SK-N-SH (cell line): ENCODE measurements at regions not wholly inside any gene's neighbourhood (a gene's known extent, or its start where the extent isn't known, plus 50 kb on each side); places are given as distances from the start of the nearest gene placed in this dataset.

Source experiments
- CTCF ChIA-PET: fragments of 300-600, 350-600 bp; formaldehyde crosslinking; extraction: SDS; loops from one replicate; lab custom pipeline; 2021; lab: Yijun Ruan, JAX
- POLR2A ChIA-PET: fragments of 350-600 bp; sonication (Branson Sonifier 250); formaldehyde crosslinking; extraction: SDS; loops from one replicate; lab custom pipeline; 2020; ENCODE audit warnings: antibody characterized with exemption, inconsistent platforms; lab: Yijun Ruan, JAX
- DNase-seq: peaks from one replicate; pipeline ENCODE4 v3.0.0; 2012
- H2AFZ ChIP-seq: fragments of 200-600 bp; sonication (generic); 2 replicates; pipeline ENCODE4 v1.8.1; 2016; ENCODE audit warnings: antibody characterized with exemption, mild to moderate bottlenecking, low read depth
- H3F3A ChIP-seq: fragments of 200-600 bp; sonication (generic); replicated peaks from 2 replicates; pipeline ENCODE3; 2016; ENCODE audit warnings: antibody characterized with exemption, mild to moderate bottlenecking; ENCODE audit not compliant: insufficient read depth
- H3K27ac ChIP-seq, 2 experiments: fragments of 200-500 bp in 1 of 2; fragments of 200-600 bp in 1 of 2; sonication (Bioruptor generic) in 1 of 2; sonication (generic), shearing (Covaris generic) in 1 of 2; 2 replicates each; pipeline versions ENCODE4 v1.5.1 to v1.6.1; 2014 to 2016; ENCODE audit warnings: low read depth in 2 of 2, inconsistent platforms in 1 of 2, low read length in 1 of 2, mild to moderate bottlenecking in 1 of 2, mixed read lengths in 1 of 2
- H3K27me3 ChIP-seq: fragments of 200-600 bp; sonication (generic), shearing (Covaris generic); 2 replicates; pipeline ENCODE4 v1.6.1; 2016; ENCODE audit warnings: mixed run types; ENCODE audit not compliant: insufficient read depth
- H3K36me3 ChIP-seq, 2 experiments: fragments of 200-500 bp in 1 of 2; fragments of 200-600 bp in 1 of 2; sonication (Bioruptor generic) in 1 of 2; sonication (generic) in 1 of 2; replicated peaks in 1 of 2; 2 replicates each; pipeline versions ENCODE3 to v1.5.1; 2014 to 2016; ENCODE audit warnings: low read length in 1 of 2, mild to moderate bottlenecking in 1 of 2; ENCODE audit not compliant: insufficient read depth in 2 of 2, control insufficient read depth in 1 of 2
- H3K4me1 ChIP-seq, 2 experiments: fragments of 200-500 bp in 1 of 2; fragments of 200-600 bp in 1 of 2; sonication (Bioruptor generic) in 1 of 2; sonication (generic), shearing (Covaris generic) in 1 of 2; 2 replicates each; pipeline versions ENCODE4 v1.5.1 to v1.6.1; 2014 to 2016; ENCODE audit warnings: low read depth in 1 of 2, low read length in 1 of 2, mixed run types in 1 of 2; ENCODE audit not compliant: insufficient read depth in 2 of 2, control insufficient read depth in 1 of 2
- H3K4me2 ChIP-seq: fragments of 200-600 bp; sonication (generic), shearing (Covaris generic); 2 replicates; pipeline ENCODE4 v1.6.1; 2017; ENCODE audit warnings: mixed run types
- H3K4me3 ChIP-seq, 2 experiments: fragments of 200-500 bp in 1 of 2; fragments of 200-600 bp in 1 of 2; sonication (Bioruptor generic) in 1 of 2; sonication (generic), shearing (Covaris generic) in 1 of 2; 2 replicates each; pipeline versions ENCODE4 v1.5.1 to v1.8.1; 2014 to 2016; ENCODE audit warnings: low read depth in 2 of 2, inconsistent platforms in 1 of 2, low read length in 1 of 2, mild to moderate bottlenecking in 1 of 2, mixed read lengths in 1 of 2, moderate library complexity in 1 of 2
- H3K79me2 ChIP-seq: fragments of 200-600 bp; sonication (generic); 2 replicates; pipeline ENCODE4 v1.8.1; 2017; ENCODE audit warnings: mild to moderate bottlenecking; ENCODE audit not compliant: insufficient read depth
- H3K9ac ChIP-seq: fragments of 200-600 bp; sonication (generic); 2 replicates; pipeline ENCODE4 v1.6.1; 2017; ENCODE audit warnings: mixed run types
- H3K9me2 ChIP-seq: fragments of 200-600 bp; sonication (generic); 2 replicates; pipeline ENCODE4 v1.6.1; 2017; ENCODE audit warnings: mixed run types
- H3K9me3 ChIP-seq: fragments of 200-600 bp; sonication (generic); 2 replicates; pipeline ENCODE4 v1.6.1; 2017; ENCODE audit warnings: mixed run types, mild to moderate bottlenecking, moderate library complexity
- H4K20me1 ChIP-seq: fragments of 200-600 bp; sonication (generic); 2 replicates; pipeline ENCODE4 v1.6.1; 2017; ENCODE audit warnings: mild to moderate bottlenecking, mixed run types; ENCODE audit not compliant: insufficient read depth
- CHD2 ChIP-seq: fragments of 150-350 bp; IDR thresholded peaks from 2 replicates; pipeline ENCODE4 v1.6.1; 2018; ENCODE audit warnings: low read length; ENCODE audit not compliant: partially characterized antibody
- EZH2phosphoT487 ChIP-seq: fragments of 200-600 bp; sonication (generic); IDR thresholded peaks from 2 replicates; pipeline ENCODE4 v1.6.1; 2017; ENCODE audit warnings: low read depth, mixed run types, mild to moderate bottlenecking, antibody characterized with exemption, moderate library complexity, borderline replicate concordance
- FOXM1 ChIP-seq: IDR thresholded peaks from 2 replicates; pipeline ENCODE4 v1.4.0; 2012; ENCODE audit warnings: low read depth, mild to moderate bottlenecking
- GABPA ChIP-seq: IDR thresholded peaks from 2 replicates; pipeline ENCODE4 v1.4.0; 2012; ENCODE audit warnings: low read depth, mild to moderate bottlenecking
- GATA2 ChIP-seq: sonication (generic); formaldehyde crosslinking; IDR thresholded peaks from 2 replicates; pipeline ENCODE4 v1.5.0; 2020; ENCODE audit warnings: mild to moderate bottlenecking, missing genetic modification reagents
- JUND ChIP-seq: IDR thresholded peaks from 2 replicates; pipeline ENCODE4 v1.4.0; 2012
- NFIC ChIP-seq: IDR thresholded peaks from 2 replicates; pipeline ENCODE4 v1.4.0; 2012; ENCODE audit warnings: borderline replicate concordance
- PBX3 ChIP-seq: IDR thresholded peaks from 2 replicates; pipeline ENCODE4; 2012
- RAD21 ChIP-seq: IDR thresholded peaks from 2 replicates; pipeline ENCODE4 v1.6.1; 2012; ENCODE audit warnings: mild to moderate bottlenecking, low read length
- RCOR1 ChIP-seq: fragments of 150-350 bp; IDR thresholded peaks from 2 replicates; pipeline ENCODE4 v1.6.1; 2017; ENCODE audit warnings: antibody characterized with exemption, low read length
- REST ChIP-seq: IDR thresholded peaks from 2 replicates; pipeline ENCODE4 v1.6.1; 2012; ENCODE audit warnings: mild to moderate bottlenecking, low read depth, low read length, moderate library complexity
- RFX5 ChIP-seq: IDR thresholded peaks from 2 replicates; pipeline ENCODE4 v1.6.1; 2012; ENCODE audit warnings: mild to moderate bottlenecking, improper control_type of control experiment, low read length
- USF1 ChIP-seq: IDR thresholded peaks from 2 replicates; pipeline ENCODE4 v1.4.0; 2012; ENCODE audit warnings: low read depth, borderline replicate concordance
- ZBTB33 ChIP-seq: IDR thresholded peaks from 2 replicates; pipeline ENCODE4 v1.4.0; 2012; ENCODE audit warnings: low read depth, borderline replicate concordance
- WGBS: methylation state at CpG from one replicate; pipeline ENCODE4 v1.1.6; 2017; ENCODE audit warnings: low lambda C conversion rate; 5-methylcytosine and 5-hydroxymethylcytosine counted together

GRCh38 chr13:44287958-44288357 is 85.7 kb upstream of the SERP2 start:
- H3K79me2 ChIP-seq = no peaks in the 10 kb centered on the region
- no peak overlapping the region for H2AFZ ChIP-seq
- DNase-seq = no peak
- POLR2A ChIA-PET = no interaction called here
- H3K27me3 ChIP-seq = no peaks in the 10 kb centered on the region
- no peak overlapping the region for H3K27ac ChIP-seq
- H3K9me3 ChIP-seq = no peaks in the 10 kb centered on the region
- 86% methylated on average over 5 of the region's 5 CpGs for WGBS
- no peak overlapping the region for H3K9ac ChIP-seq
- TF ChIP-seq CHD2 = no peak
- TF ChIP-seq PBX3 = no peak
- no peak for TF ChIP-seq RAD21
- no peak for TF ChIP-seq FOXM1
- TF ChIP-seq GATA2 (CRISPR knock-in tag) = no peak
- no peak for TF ChIP-seq RFX5
- no peak for TF ChIP-seq USF1
- no peak for TF ChIP-seq JUND
- TF ChIP-seq GABPA = no peak
- no peak for TF ChIP-seq ZBTB33
- no peak for TF ChIP-seq REST
- TF ChIP-seq RCOR1 = no peak
- TF ChIP-seq EZH2phosphoT487 = no peak
- TF ChIP-seq NFIC = no peak
- TF ChIP-seq, all 33 proteins: peak for 0
- Histone ChIP-seq H3K4me1 (no peaks in the 10 kb centered on the region; a peak in 1 of 4 replicates), H4K20me1 (no peaks in the 10 kb centered on the region), H3F3A (no peaks in the 10 kb centered on the region), H3K4me3 (no peak overlapping the region), H3K9me2 (no peaks in the 10 kb centered on the region), H3K36me3 (no peaks in the 10 kb centered on the region), H3K4me2 (no peak overlapping the region)
- CTCF ChIA-PET = interaction anchor here (1.7 kb wide), 1 partner anchor 30 kb away, joined by 3 read pairs; no protein-coding TSS in a partner anchor
